GM19372 (cell line): ENCODE measurements at regions not wholly inside any gene's neighbourhood (a gene's known extent, or its start where the extent isn't known, plus 50 kb on each side); places are given as distances from the start of the nearest gene placed in this dataset.
"Not testable (repeated sequence)": the region's sequence is repeated elsewhere in the genome, so short reads cannot be mapped to it uniquely, and the experiment has no call there.

Experiments used
- ATAC-seq: cut with Tn5 transposase; IDR thresholded peaks from one replicate; pipeline ENCODE4 v1.9.1; 2021; ENCODE audit warnings: mild to moderate bottlenecking, low read depth, moderate library complexity; ENCODE audit not compliant: unreplicated experiment

DNA sequence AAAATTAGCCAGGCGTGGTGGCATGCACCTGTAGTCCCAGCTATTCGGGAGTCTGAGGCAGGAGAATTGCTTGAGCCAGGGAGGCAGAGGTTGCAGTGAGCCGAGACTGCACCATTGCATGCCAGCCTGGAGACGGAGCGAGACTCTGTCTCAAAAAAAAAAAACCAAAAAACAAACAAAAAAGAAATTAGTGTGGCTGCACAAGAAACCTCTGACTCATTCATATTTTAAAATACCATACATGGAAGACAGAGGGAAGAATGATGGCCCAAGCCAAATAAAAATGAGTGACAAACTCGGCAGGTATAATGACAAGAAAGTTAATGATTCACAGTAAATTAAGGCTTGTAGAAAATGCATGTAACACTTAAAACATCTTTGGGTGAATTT is 875.8 kb downstream of the EPHA4 start:
- no peak for ATAC-seq

DNA sequence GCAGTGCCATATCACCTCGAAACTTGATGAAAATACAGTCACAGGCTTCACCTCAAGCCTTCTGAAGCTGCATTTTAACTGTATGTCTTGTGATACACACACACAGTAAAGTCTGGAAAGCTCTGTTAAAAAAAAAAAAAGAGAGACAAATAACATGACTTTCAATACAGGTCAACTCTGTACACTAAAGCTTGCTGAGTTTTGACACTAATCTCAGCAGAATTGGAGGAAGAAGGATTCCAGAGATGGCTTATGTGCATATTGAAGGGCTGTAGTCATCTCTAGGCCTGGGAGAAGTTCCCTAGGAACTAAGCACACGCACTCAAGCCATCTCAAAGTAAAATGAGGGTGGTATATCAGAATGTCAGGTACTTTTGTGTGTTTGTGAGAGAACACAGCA is 875.1 kb downstream of the EPHA4 start:
- ATAC-seq = no peak

DNA sequence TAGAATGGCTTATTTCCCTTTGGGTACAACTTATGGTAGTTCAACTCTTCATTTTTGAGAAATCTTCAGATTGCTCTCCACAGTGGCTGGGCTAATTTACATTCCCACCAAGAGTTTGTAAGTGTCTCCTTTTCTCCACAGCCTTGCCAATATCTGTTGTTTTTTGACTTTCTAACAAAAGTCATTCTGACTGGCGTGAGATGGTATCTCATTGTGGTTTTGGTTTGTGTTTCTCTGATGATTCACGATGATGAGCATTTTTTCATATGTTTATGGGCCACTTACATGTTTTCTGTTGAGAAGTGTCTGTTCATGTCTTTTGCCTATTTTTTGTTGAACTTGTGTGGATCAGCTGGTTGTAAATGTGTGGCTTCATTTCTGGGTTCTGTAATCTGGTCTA is 871.0 kb downstream of the EPHA4 start:
- no peak for ATAC-seq

DNA sequence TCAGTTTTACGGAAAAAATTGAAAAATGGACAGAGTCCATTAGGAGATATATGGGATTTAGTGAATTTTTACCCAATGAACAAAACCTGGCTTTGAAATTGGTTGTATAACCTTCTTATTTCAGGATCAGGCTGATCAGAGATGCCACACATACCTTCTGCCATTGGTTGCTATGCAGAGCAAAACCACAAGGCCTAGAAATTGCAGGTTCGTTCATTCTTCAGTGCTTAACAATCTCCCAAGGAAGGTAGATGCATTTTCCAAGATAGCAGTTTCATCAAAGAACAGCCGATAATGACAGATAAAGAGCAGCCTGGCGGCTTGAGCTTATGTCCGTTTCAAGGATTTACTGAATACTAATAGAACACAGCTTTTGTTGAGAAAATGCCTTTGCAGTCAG is 868.8 kb downstream of the EPHA4 start:
- ATAC-seq = no peak

DNA sequence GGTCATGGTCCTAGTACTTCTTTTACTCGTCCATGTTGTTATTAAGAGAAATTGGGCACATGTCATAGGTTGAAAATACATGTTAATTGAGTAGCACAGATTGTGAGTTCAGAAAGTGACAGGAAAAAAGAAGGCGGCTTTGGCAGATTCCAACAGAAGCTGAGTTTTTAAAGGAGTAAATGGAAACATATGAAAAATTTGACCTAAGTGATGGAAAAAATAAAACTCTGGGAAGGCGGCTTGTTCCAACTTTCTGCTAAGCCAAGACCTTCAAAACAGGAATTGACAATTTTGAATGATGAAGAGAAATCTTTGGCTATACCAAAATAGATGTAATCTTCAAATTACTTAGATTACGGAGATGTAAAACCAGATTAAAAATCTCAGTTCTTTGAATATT is 868.0 kb downstream of the EPHA4 start:
- no peak for ATAC-seq

DNA sequence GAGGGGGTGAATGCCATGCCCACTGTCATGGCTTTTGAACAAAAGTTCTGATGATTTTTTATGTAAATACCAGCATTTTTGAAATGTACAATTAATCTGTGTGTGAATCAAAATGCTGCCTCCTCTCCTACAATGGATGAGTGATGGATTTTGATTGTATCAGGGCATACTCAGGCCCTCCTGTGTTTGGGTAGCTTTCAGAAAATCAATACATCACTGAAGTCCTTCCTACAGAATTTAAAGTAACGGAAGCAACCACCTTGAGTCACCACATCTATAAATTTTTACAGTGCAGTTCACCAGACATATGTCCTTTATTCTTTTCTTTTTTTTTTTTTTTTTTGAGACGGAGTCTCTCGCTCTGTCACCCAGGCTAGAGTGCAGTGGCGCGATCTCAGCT is 867.3 kb downstream of the EPHA4 start:
- no peak for ATAC-seq

DNA sequence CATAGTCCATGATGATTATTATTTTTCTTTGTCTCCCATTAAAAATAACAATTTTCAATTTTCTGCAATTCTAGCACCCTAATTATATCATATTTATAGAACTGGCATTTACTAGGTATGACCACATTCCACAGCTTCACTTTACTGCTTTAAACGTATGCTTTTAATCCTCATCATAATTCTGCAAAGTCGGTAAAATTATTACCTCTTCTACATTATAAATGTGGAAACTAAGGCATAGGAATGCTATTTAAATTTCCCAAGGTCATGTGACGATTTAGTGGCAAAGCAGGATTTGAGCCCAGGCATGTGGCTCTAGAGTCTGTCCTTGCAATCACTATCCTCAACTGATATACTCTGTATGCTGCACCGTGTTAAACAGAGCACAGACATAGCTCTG is 866.4 kb downstream of the EPHA4 start:
- no peak for ATAC-seq

DNA sequence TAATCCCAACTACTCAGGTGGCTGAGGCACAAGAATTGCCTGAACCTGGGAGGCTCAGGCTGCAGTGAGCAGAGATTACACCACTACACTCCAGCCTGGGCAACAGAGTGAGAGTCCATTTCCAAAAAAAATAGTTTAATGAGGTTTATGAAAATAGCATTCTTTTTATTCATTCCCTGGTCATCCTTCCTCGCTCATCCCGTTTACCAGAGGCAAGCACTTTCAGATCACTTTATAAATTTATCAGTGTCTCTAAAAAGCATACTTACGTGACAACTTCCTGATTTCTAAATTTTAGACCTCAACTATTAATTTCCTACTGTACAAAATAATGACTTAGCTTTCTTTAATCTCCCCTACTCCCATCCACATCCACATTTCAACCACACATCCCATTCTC is 864.8 kb downstream of the EPHA4 start:
- ATAC-seq = no peak

DNA sequence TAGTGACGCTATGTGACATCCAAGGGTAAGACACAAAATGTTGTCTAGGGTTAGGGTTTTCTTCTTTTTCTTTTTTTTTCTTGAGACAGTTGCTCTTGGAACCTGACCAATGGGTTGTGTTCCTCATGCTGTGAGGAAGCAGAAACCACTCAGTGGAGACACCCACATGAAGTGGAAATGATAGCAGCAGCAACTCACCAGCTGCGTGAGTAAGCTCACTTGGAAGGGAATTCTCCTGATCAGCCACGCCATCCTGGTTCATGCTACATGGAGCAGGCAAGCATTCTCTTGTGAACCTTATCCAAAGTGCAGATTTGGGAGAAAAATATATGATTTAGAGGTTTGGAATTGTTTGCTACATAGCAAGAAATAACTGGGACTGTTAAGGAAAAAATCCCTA is 863.7 kb downstream of the EPHA4 start:
- no peak for ATAC-seq

DNA sequence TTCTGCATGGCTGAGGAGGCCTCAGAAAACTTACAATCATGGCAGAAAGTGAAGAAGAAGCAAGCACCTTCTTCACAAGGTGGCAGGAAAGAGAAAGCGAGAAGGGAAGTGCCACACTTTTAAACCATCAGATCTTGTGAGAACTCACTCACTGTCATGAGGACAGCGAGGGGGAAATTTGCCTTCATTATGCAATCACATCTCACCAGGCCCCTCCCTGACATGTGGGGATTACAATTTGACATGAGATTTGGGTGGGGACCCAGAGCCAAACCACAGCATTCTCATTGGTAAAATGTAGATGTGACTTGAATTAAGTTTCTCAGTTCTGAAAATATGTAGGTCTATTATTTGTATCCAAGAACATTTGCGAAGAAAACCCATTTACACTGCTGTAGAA is 854.8 kb downstream of the EPHA4 start:
- ATAC-seq = no peak

DNA sequence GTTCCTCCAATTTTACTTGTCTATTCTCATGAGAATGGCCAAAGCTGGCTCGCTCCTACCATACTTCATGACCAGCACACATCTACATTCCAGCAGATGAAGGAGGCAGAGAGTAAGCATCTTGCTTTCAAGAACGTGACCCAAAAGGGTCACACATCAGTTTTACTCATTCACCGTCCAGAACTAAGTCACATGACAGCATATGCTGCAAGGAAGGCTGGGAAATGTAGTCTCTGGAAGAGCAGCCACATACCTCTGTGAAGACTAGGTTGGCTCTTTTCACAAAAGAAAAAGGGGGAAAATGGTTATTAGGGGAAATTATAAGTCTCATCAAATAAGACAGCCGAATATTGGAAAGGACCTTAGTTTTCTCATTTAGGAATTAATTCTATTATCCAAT is 835.3 kb downstream of the EPHA4 start:
- ATAC-seq = no peak

DNA sequence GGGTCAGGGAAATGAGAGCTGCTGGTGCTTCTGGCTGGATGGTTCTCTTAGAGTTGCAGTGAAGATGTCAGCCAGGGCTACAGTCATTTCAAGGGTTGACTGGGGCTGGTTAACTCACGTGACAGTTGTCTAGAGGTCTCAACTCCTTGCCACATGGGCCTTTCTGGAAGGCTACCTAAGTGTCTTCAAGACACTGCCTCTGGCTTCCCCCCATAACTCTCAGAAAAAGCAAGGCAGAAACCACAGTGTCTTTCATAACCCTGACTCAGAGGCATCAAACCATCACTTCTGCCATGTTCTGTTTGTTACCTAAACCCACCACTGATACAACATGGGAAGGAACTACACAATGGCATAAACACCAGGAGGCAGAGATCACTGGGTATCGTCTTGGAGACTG is 828.9 kb downstream of the EPHA4 start:
- ATAC-seq = no peak

DNA sequence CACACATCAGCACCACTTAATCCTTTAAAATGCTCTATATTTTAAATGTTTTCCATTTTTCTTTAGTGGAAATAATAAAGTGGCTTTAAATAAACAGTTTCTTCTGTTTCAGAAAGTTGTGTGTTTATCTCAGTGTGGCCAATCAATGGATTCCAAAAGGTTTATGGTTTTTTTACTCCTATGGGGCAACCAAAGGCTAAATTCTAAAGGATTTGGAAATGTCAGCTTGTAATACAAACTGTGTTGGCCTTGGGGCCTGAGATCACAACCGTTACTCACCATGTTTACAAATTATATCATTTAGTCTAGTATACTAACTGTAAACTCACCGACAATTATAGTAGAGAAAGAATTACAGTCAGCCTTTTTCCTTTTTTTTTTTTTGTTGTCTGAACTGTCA is 827.2 kb downstream of the EPHA4 start:
- ATAC-seq = no peak

DNA sequence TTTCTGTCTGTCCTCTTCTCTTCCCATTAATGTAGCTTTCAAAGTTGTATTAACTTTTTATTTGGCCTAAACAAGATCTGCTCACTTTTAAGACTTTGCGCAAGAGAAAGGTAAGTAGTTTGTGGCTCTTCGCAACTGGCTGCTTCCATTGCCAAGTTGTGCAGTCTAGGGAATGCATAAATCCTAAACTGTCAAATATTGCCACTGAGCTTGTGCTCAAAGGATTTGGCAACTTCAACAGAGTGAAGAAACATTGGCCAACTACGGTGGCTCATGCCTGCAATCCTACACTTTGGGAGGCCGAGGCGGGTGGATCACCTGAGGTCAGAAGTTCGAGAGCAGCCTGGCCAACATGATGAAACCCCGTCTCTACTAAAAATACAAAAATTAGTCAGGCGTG is 826.4 kb downstream of the EPHA4 start:
- ATAC-seq = no peak

DNA sequence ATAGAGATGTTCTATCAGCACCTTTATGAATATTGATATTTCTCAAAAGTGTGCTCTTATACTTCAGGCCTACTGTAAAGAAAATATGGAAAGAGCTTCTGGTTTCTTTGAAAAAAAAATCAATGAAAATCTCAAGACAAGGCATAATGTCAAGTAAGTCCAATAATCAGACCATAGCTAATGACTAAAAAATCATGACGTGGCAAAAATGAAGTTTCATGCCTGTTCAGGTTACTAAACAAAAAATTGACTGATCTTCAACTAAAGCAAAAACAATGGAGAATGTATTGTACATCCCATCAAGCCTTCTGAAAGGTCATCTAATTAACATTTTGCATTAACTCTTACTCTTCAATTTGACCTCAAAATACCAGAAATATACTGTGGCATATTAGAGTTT is 824.4 kb downstream of the EPHA4 start:
- no peak for ATAC-seq

DNA sequence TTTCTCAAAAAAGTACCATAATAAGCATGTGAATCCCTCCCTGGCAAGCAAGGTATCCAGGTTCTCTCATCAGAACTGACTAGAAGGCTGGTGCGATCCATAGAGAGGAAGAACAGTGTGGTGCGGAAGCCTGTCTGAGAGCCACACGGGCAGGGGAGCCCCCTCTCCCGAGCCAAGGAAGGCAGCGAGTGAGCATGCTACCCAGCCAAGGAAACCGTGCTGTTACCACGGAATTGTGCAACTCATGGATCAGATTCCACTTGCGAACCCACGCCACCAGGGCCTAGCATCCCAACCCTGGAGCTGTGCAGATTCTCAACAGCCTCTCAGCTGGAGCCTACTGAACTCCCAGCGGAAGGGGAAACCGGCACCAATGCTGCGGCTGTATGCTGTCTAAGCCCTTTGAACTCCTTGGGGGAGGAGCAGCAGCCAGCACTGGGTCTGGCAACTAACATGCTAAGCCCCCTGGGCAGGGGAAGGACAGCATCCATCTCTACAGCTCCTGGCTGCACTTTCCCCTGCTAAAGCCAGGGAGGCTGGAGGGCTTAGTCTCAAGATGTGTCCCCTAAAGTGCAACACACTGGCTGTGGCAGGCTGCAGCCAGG is 823.1 kb downstream of the EPHA4 start:
- no peak for ATAC-seq

DNA sequence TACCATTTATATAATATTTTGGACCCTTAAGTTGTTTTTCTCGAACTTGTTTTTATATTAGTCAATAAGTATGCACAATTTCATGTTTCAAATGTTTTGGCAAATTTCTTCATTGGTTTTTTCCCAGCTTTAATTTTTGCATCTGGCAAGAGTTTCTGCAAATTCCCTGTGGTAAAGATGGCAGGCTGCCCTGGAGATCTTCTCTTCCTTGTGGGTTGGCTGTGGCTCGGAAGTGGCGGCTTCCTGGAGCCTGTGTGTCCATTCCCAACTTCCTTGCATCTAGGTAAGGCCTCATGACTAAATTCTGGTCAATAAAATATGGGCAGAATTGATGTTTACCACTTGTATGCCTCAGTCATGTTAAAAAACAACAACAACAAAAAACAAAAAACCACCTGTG is 818.6 kb downstream of the EPHA4 start:
- ATAC-seq = no peak

DNA sequence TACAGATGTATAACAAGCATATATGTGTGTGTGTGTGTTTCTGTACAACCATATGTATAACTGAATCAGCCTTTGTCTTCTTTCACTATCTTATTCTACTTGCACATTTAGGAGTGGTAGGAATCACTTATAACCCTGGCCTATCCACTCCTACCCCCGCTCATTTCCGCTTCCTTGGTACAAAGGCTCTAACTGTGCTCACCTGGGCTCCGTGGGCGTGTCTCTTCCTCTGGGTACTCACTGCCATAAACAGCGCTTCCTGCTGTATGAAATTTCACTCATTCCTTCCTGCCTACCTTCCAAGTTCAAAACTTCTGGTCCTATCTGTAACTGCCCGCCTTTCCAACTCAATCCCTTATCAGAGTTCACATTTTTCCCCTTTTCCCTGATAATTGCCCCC is 815.5 kb downstream of the EPHA4 start:
- ATAC-seq = no peak

DNA sequence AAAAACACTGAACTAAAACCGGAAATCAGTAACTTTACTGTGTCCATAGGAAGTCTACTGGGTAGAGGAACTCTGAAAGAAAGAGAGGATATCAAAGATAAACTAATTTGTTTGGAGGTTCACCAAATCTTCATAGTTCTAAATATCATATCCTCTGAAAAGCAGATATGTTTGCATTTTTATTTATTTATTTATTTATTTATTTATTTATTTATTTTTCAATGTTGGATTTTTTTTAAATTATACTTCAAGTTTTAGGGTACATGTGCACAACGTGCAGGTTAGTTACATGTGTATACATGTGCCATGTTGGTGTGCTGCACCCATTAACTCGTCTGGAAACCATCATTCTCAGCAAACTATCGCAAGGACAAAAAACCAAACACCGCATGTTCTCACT is 813.7 kb downstream of the EPHA4 start:
- not testable (repeated sequence) for ATAC-seq

DNA sequence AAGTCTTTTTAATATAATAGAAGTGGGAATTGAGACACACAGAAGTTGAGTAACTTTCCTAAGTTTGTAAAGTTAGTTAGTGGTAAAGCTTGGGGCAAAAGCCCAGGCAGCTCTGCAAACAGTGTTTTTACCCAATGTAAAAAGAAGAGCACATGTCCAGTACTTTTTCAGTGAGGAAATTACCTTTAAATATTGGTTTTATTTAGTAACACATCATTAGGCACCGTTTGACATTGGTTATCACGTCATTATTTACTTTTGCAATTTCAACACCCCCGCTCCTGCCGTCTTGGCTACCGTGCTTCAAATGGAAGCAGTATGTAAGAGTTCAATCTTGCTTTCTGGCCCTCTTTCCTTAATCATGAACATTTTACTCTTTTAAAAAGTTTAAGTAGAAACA is 807.9 kb downstream of the EPHA4 start:
- no peak for ATAC-seq

DNA sequence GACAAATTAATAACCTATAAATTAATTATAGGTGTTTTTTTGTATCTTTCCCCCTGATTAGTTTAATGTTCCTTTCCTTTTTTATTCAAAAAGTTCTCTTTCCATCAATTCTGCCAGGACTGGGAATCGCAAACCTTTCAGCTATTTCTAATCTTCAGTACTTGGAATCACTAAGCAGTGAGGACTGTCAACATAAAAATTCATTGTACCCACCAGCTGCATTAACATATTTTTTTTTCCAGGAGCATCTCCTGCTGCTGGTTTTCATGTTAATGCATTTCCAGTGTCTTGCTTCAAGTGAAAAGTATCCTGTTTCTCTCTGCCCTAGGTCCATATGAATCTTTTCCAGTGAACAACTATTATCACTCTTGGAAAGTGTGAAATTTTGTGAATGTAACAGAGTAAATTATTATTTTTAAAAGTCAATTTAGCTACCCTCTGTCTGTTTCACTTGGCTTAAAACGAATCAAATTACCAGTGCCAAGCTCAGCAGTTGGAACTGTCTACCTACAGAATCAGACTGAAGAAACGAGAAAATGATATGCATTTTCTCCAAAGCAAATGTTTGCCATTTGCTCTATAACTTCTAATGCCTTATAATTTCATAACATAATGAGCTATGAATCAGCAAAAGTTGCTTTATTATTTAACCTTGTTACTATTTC is 804.4 kb downstream of the EPHA4 start:
- ATAC-seq = no peak

DNA sequence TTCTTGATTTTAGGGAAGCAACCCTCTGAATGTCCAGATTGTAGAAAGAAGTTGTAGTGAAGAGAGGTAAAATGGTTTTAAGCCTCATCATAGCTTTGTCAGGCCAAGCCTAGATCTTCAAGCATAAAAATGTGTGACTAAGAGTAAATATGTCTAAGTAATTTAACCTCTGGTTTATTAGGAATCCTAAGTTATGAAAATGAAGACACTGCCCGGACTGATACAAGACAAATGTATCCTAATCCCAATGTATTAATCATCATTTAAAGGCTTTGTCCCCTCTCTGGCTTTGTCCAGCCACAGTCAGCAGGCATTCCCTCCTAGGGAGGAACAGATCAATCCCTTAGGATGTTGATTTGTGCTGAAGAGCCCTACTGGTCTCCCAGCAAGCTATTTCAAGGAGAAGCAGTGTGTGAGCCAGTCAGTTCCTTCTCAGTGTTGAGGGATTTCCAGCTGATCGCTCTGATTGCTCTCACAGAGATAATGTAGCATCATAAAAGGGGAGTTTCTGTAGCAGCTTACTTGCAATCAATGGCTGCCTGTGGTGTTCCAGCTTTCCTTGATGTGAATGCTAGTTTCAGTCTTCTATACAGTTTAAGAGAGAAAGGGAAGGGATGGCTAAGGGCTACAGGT is 796.1 kb downstream of the EPHA4 start:
- ATAC-seq = no peak
